ENCODE measurements at regions not wholly inside any gene's neighbourhood (a gene's known extent, or its start where the extent isn't known, plus 50 kb on each side); places are given as distances from the start of the nearest gene placed in this dataset.
"Not testable (repeated sequence)": the region's sequence is repeated elsewhere in the genome, so short reads cannot be mapped to it uniquely, and the experiment has no call there.

GRCh38 chr3:151596940-151597339 lies 136.1 kb upstream of the IGSF10 start:
- no peak for DNase-seq (ENCODE audit: low spot score)

DNA sequence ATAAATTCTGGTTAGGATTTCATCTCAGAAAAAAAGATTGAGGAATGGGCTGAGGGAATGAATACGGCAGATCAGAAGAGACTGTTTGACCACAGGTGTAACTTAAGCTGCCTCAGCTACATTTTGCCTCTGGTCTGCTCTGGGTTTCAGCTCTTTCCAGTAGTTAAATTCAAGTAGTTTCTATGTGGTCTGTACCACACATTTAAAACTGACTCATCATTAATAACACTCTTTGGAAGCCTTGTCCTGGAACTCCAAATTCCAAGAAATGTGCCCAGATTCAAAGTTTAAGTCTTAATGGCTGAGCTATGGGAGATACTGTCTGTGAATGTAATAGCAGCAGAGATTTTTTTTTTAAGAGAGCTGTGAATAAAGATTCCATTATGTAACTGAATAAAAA lies 133.1 kb upstream of the IGSF10 start:
- DNase-seq (ENCODE audit: low spot score): no peak

DNA sequence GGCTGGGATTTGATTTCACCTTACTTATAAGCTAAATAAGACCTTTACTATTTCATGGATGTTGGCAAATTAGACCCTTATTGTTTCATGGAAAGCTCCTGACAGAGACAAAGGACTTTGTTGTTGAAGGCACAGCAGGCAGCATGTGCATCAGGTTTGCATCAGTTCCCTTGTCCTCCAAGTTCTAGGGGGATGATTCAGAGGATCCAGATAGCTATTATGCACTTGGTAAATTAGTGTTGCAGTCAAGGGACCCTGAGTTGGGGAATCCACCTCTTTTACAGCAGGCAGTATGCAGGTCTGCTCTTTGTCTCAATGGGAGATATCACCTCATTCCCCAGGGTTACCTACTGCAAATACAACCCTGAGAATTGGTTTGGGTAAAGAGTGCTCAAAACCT lies 131.4 kb upstream of the IGSF10 start:
- DNase-seq (ENCODE audit: low spot score): peak; percentile 7

- DNase-seq (ENCODE audit: low spot score): no peak
Measured at GRCh38 chr3:151591441-151591840, 130.6 kb upstream of the IGSF10 start.

DNA sequence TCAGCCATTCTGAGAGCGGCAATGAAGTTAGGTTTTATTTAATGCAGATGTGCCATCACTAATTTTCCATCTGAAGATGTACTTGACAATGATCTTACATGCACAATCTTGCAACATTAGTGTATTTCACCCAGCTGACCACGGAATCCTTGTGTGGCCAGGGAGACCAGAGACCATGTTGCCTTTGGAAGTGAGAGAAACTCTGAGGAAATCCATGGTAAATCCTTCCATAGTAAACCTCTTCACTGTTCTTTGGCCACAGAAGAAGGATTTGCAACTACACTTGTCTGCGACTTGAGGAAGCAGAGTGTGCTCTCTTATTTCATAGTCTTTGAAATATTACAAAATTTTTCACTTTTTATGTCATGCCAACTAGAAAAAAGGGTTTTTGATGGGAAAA lies 128.4 kb upstream of the IGSF10 start:
- DNase-seq (ENCODE audit: low spot score): no peak

DNA sequence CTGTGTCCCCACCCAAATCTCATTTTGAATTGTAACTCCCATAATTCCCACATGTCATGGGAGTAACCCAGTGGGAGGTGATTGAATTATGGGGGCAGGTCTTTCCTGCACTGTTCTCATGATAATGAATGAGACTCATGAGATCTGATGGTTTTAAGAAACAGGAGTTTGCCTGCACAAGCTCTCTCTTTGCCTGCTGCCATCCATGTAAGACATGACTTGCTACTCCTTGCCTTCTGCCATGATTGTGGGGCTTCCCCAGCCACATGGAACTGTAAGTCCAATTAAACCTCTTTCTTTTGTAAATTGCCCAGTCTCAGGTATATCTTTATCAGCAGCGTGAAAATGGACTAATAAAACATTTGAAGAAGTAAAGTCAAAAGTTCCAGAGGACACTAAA lies 126.8 kb upstream of the IGSF10 start:
- DNase-seq (ENCODE audit: low spot score): not testable (repeated sequence)

GRCh38 chr3:151584566-151584965 lies 123.7 kb upstream of the IGSF10 start:
- DNase-seq (ENCODE audit: low spot score): no peak

- DNase-seq (ENCODE audit: low spot score): no peak
Measured at GRCh38 chr3:151581035-151581434, 120.2 kb upstream of the IGSF10 start.

- no peak for DNase-seq (ENCODE audit: low spot score)
Measured at GRCh38 chr3:151580591-151580990, 119.7 kb upstream of the IGSF10 start.

- DNase-seq (ENCODE audit: low spot score): no peak
Measured at GRCh38 chr3:151579571-151580270, 118.9 kb upstream of the IGSF10 start.

DNA sequence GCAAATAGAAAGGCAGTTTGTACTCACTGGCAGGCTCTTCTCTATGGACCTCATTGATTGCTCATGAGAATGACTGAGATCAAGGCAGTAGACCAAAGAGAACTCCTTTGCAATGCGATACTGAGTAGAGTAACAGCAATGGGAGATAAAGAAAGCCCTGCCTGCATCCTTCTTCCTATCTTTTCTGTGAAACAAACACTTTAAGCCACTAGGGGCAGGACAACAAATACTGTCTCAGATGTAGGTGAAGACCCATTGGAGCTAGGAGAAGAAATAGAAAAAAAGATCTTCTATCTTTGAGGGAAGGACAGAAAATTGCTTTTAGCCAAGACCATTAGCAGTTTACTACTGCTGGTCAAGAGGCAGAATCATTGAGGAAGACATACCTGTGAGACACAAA lies 117.6 kb upstream of the IGSF10 start:
- no peak for DNase-seq (ENCODE audit: low spot score)

DNA sequence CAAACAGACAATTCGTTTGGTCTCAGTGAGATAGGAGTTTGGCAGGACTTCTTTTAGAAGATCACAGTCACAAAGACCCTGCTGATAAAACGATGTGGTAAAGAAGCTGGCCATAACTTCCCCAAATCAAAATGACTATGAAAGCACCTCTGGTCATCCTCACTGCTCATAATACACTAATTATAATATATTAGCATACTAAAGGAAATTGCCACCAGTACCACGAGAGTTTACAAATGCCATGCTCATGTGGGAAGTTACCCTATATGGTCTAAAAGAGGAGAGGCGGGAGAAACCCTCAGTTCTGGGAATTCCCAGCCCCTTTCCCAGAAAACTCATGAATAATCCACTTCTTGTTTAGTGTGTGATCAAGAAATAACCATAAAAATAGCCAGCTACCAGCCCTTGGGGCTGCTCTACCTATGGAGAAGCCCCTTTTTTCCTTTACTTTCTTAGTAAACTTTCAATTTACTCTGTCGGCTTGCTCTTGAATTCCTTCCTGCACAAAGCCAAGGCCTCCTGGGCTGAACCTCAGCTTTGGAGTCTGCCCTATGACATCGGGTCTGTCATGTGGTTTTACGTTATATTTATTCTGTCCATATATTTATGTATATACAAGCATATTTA lies 115.8 kb upstream of the IGSF10 start:
- DNase-seq (ENCODE audit: low spot score): no peak

DNA sequence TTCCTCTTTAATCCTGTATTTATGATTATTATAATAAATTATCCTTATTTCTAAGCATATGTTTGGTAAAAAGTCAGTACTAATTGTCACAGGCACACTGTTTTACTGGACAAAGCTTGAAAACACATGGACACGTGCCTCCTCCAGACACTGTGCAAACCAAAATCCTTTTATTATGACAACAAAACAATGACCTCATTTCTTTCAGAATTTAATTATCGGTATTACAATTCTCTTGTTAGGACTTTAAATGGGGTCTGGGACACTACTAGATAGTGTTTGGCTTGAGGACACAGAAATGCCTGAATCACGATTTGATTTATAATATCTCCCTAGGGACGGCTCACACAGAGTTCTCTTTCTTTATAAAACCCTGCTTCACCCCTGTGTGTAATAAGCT lies 107.3 kb upstream of the IGSF10 start:
- no peak for DNase-seq (ENCODE audit: low spot score)

GRCh38 chr3:151567477-151567876 lies 106.6 kb upstream of the IGSF10 start:
- no peak for DNase-seq (ENCODE audit: low spot score)

GRCh38 chr3:151564261-151564660 lies 103.4 kb upstream of the IGSF10 start:
- DNase-seq (ENCODE audit: low spot score): no peak

GRCh38 chr3:151563305-151563704 lies 102.4 kb upstream of the IGSF10 start:
- DNase-seq (ENCODE audit: low spot score): no peak

DNA sequence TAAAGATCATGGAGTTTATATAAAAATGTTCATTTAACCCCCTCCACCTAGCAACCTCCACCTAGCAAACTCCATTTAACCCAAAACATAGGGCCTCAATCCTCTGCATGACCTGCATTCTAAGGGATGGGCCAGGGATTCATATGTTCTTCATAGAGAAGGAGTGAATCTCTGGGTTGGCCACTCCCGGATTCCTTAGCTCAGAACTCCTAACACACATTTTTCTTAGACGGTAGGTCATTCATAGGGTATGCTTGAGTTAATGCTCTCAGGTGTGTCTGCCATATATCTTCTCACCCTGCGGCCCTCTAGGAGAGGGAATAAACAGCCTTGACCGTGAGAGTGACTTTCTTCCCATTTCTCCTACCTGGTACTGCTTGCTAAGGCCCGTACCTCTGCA lies 102.0 kb upstream of the IGSF10 start:
- no peak for DNase-seq (ENCODE audit: low spot score)

DNA sequence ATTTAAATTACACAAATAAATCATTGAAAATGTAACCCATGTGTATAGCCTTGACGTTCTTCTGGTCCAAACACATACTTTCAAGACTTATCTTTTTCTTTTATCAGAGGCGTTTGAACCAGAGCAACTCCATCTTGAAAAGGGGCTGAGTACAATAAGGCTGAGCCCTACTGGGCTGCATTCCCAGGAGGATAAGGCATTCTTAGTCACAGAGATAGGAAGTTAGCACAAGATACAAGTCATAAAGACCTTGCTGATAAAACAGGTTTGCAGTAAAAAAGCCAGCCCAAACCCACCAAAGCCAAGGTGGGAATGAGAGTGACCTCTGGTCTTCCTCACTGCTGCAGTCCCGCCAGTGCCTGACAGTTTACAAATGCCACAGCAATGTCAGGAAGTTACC lies 101.0 kb upstream of the IGSF10 start:
- DNase-seq (ENCODE audit: low spot score): no peak

GRCh38 chr3:151560738-151561137 lies 99.9 kb upstream of the IGSF10 start:
- DNase-seq (ENCODE audit: low spot score): no peak

DNA sequence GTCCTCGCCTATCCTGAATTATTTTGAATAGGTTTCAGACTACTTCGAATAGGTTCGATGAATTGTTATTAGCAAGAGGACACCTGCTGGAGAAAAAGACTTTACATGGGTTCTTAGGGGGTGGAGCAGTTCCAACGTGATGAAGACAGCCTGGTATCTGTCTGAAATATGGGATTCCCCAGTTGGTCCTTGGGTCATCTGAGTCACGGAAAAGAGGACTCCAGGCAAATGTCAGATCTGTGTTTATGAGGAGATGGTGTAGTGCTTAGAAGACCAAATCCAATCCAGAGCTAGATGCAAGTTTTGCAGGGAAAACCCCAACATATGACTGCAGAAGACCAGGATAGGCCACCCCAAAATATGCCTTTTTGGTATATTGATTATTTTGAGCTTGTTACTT lies 98.9 kb upstream of the IGSF10 start:
- no peak for DNase-seq (ENCODE audit: low spot score)

DNA sequence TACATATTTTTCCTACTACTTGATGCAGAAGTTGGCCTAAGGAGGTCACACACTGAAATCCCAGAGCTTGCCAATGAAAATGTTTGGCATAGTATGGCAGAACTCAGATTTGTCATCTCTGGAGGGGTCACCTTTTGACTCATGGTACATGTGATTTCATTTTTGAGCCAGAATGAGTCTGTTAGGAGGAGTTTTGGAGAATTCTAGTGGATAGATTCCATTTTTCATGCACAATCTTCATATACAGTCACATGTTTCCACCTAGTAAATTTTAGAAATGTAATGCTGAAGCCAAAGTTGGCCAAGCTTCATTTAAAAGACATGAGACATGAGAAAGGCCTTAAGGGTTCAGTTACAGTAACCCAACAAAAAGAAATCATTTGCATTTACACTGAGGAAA lies 97.8 kb upstream of the IGSF10 start:
- no peak for DNase-seq (ENCODE audit: low spot score)

GRCh38 chr3:151557068-151557840 lies 96.4 kb upstream of the IGSF10 start:
- no peak for DNase-seq (ENCODE audit: low spot score)

- DNase-seq (ENCODE audit: low spot score): no peak
Measured at GRCh38 chr3:151556596-151556995, 95.7 kb upstream of the IGSF10 start.

Measured in pons (tissue), 1 donor.